ENCODE measurements at regions not wholly inside any gene's neighbourhood (a gene's known extent, or its start where the extent isn't known, plus 50 kb on each side); places are given as distances from the start of the nearest gene placed in this dataset.

DNA sequence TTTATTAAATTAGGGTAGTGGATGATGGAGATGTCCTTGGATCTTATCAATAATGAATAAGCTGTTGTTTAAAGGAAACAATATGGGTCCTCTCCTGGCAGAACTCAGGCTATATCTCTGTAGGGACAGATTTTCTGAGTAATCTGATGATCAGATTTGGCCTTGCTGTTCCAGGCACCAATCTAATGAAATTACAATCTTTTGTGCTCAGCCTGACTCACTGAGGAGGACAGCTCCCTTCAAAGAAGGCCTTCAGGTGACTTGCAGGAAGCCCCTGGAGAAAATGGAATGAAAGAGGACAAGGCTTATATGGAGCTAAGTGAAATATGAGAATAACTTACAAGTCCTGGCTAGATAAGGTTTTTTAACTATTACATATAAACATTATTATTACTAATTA, 486.4 kb upstream of the SORCS1 start:
- TF ChIP-seq EP300 (IDR thresholded peaks at IDR 0.05) (no peak), POLR2A (IDR thresholded peaks at IDR 0.05) (no peak), POLR2AphosphoS5 (IDR thresholded peaks at IDR 0.05) (no peak)
- TF ChIP-seq, protein P1, sequence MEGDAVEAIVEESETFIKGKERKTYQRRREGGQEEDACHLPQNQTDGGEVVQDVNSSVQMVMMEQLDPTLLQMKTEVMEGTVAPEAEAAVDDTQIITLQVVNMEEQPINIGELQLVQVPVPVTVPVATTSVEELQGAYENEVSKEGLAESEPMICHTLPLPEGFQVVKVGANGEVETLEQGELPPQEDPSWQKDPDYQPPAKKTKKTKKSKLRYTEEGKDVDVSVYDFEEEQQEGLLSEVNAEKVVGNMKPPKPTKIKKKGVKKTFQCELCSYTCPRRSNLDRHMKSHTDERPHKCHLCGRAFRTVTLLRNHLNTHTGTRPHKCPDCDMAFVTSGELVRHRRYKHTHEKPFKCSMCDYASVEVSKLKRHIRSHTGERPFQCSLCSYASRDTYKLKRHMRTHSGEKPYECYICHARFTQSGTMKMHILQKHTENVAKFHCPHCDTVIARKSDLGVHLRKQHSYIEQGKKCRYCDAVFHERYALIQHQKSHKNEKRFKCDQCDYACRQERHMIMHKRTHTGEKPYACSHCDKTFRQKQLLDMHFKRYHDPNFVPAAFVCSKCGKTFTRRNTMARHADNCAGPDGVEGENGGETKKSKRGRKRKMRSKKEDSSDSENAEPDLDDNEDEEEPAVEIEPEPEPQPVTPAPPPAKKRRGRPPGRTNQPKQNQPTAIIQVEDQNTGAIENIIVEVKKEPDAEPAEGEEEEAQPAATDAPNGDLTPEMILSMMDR (IDR thresholded peaks at IDR 0.05) = no peak
